HCT116 (cell line): ENCODE measurements at regions not wholly inside any gene's neighbourhood (a gene's known extent, or its start where the extent isn't known, plus 50 kb on each side); places are given as distances from the start of the nearest gene placed in this dataset.

Experiments used
- ATAC-seq: fragments of 200-7000 bp; cut with Tn5 transposase; 2 replicates; pipeline ENCODE4 v1.9.1; 2020; ENCODE audit warnings: mild to moderate bottlenecking, moderate library complexity
- BruUV-seq: library from RNA; stranded (reverse); fragments of 400-500 nt; replicated peaks from 2 replicates; lab custom pipeline; 2021; lab: Mats Ljungman, UMichigan
- CTCF ChIA-PET: fragments of 300-600 bp; sonication (Branson Sonifier 250); formaldehyde crosslinking; loops from one replicate; lab custom pipeline; 2021; ENCODE audit warnings: antibody characterized with exemption; lab: Charles Lee
- POLR2A ChIA-PET: fragments of 300-600, 350-600 bp; sonication (Branson Sonifier 250); formaldehyde crosslinking; loops from one replicate; lab custom pipeline; 2021; ENCODE audit warnings: antibody characterized with exemption; lab: Charles Lee
- RAD21 ChIA-PET, 2 experiments: fragments of 300-600 bp; sonication (Branson Sonifier 250); formaldehyde crosslinking; loops; one replicate each; lab custom pipeline; 2023; ENCODE audit warnings: low total read pairs in 2 of 2; ENCODE audit not compliant: uncharacterized antibody in 2 of 2, unreplicated experiment in 2 of 2, low non-redundant PET in 1 of 2; lab: Charles Lee
- DNase-seq: peaks from one replicate; pipeline ENCODE4 v3.0.0-alpha.2; 2010; ENCODE audit warnings: low read depth, low spot score
- H2AFZ ChIP-seq: fragments of 200-600 bp; shearing (Covaris generic), sonication (generic); 2 replicates; pipeline ENCODE4 v1.6.1; 2017; ENCODE audit warnings: low read depth, mixed run types, mixed read lengths, antibody characterized with exemption, low read length; ENCODE audit not compliant: poor library complexity, severe bottlenecking
- H3K27ac ChIP-seq: 2 replicates; pipeline ENCODE4 v1.5.1; 2012; ENCODE audit warnings: low read depth, low read length
- H3K27me3 ChIP-seq: fragments of 200-600 bp; sonication (generic); 2 replicates; pipeline ENCODE4 v1.6.1; 2016; ENCODE audit warnings: mixed run types, low read length, mixed read lengths; ENCODE audit not compliant: insufficient read depth
- H3K36me3 ChIP-seq, 2 experiments: fragments of 200-500 bp in 1 of 2; fragments of 200-600 bp in 1 of 2; sonication (Bioruptor generic) in 1 of 2; sonication (generic) in 1 of 2; 2 replicates each; pipeline versions ENCODE4 v1.5.1 to v1.6.1; 2014 to 2016; ENCODE audit warnings: low read length in 2 of 2, inconsistent platforms in 1 of 2, mixed read lengths in 1 of 2, mixed run types in 1 of 2; ENCODE audit not compliant: insufficient read depth in 2 of 2, control insufficient read depth in 1 of 2
- H3K4me1 ChIP-seq, 2 experiments: fragments of 200-600 bp in 1 of 2; sonication (generic) in 1 of 2; 2 replicates each; pipeline versions ENCODE4 v1.5.1 to v1.6.1; 2012 to 2017; ENCODE audit warnings: low read length in 2 of 2, inconsistent platforms in 1 of 2, mild to moderate bottlenecking in 1 of 2, mixed read lengths in 1 of 2, mixed run types in 1 of 2, moderate library complexity in 1 of 2; ENCODE audit not compliant: insufficient read depth in 2 of 2, control insufficient read depth in 1 of 2
- H3K4me2 ChIP-seq: fragments of 200-600 bp; sonication (generic); 2 replicates; pipeline ENCODE4 v1.6.1; 2017; ENCODE audit warnings: mixed run types, low read length, mixed read lengths
- H3K4me3 ChIP-seq, 2 experiments: fragments of 200-600 bp in 1 of 2; sonication (generic) in 1 of 2; replicated peaks in 1 of 2; 2 replicates each; pipeline ENCODE4 v1.5.1; 2011 to 2016; ENCODE audit warnings: low read length in 2 of 2, control low read depth in 1 of 2, low read depth in 1 of 2, mild to moderate bottlenecking in 1 of 2, mixed read lengths in 1 of 2, mixed run types in 1 of 2
- H3K79me2 ChIP-seq: fragments of 200-600 bp; sonication (generic); 2 replicates; pipeline ENCODE4 v1.6.1; 2017; ENCODE audit warnings: mild to moderate bottlenecking, mixed run types, low read length, moderate library complexity, mixed read lengths; ENCODE audit not compliant: insufficient read depth
- H3K9ac ChIP-seq: fragments of 200-600 bp; sonication (generic); 2 replicates; pipeline ENCODE4 v1.6.1; 2016; ENCODE audit warnings: low read length, mixed read lengths
- H3K9me2 ChIP-seq: fragments of 200-600 bp; sonication (generic), shearing (Covaris generic); 2 replicates; pipeline ENCODE4 v1.6.1; 2017; ENCODE audit warnings: mixed run types, mild to moderate bottlenecking, moderate library complexity; ENCODE audit not compliant: insufficient read depth
- H3K9me3 ChIP-seq, 2 experiments: fragments of 200-500 bp in 1 of 2; fragments of 200-600 bp in 1 of 2; sonication (Bioruptor generic) in 1 of 2; sonication (generic) in 1 of 2; 2 replicates each; pipeline ENCODE4 v1.6.1; 2014 to 2017; ENCODE audit warnings: low read length in 2 of 2, mixed read lengths in 2 of 2, inconsistent platforms in 1 of 2, low read depth in 1 of 2, mild to moderate bottlenecking in 1 of 2, mixed run types in 1 of 2, moderate library complexity in 1 of 2; ENCODE audit not compliant: control insufficient read depth in 1 of 2, insufficient read depth in 1 of 2
- H4K20me1 ChIP-seq: fragments of 200-600 bp; sonication (generic), shearing (Covaris generic); 2 replicates; pipeline ENCODE4 v1.6.1; 2017; ENCODE audit warnings: mixed run types, mild to moderate bottlenecking, moderate library complexity; ENCODE audit not compliant: insufficient read depth
- CBX3 ChIP-seq: IDR thresholded peaks from 2 replicates; pipeline ENCODE4 v1.6.1; 2012; ENCODE audit warnings: low read depth
- CEBPB ChIP-seq: IDR thresholded peaks from 2 replicates; pipeline ENCODE4 v1.6.1; 2012; ENCODE audit warnings: low read depth
- EGR1 ChIP-seq: IDR thresholded peaks from 2 replicates; pipeline ENCODE4 v1.6.1; 2012; ENCODE audit warnings: low read depth
- EZH2 ChIP-seq: fragments of 200-600 bp; sonication (generic); IDR thresholded peaks from 2 replicates; pipeline ENCODE4 v1.6.1; 2017; ENCODE audit warnings: antibody characterized with exemption, mixed run types
- EZH2phosphoT487 ChIP-seq: fragments of 200-600 bp; IDR thresholded peaks from 2 replicates; pipeline ENCODE4 v1.6.1; 2018; ENCODE audit warnings: antibody characterized with exemption, borderline replicate concordance
- FOSL1 ChIP-seq: IDR thresholded peaks from 2 replicates; pipeline ENCODE4 v1.6.1; 2012; ENCODE audit warnings: low read depth
- JUND ChIP-seq: IDR thresholded peaks from 2 replicates; pipeline ENCODE4 v1.6.1; 2012
- POLR2A ChIP-seq: IDR thresholded peaks from 2 replicates; pipeline ENCODE4 v1.7.0; 2011; ENCODE audit warnings: borderline replicate concordance; ENCODE audit not compliant: insufficient read depth, insufficient read length; ENCODE audit errors: extremely low read depth
- RAD21 ChIP-seq: IDR thresholded peaks from 2 replicates; pipeline ENCODE4 v1.6.1; 2012; ENCODE audit warnings: low read depth, mild to moderate bottlenecking
- SIN3A ChIP-seq: IDR thresholded peaks from 2 replicates; pipeline ENCODE4 v1.6.1; 2012; ENCODE audit warnings: low read depth
- SP1 ChIP-seq: IDR thresholded peaks from 2 replicates; pipeline ENCODE4 v1.6.1; 2012; ENCODE audit warnings: low read depth
- SRF ChIP-seq: IDR thresholded peaks from 2 replicates; pipeline ENCODE4 v1.6.1; 2012; ENCODE audit warnings: low read depth
- TCF7L2 ChIP-seq: IDR thresholded peaks from 2 replicates; pipeline ENCODE4 v1.7.0; 2011; ENCODE audit warnings: borderline replicate concordance, inconsistent platforms; ENCODE audit not compliant: insufficient read depth, insufficient read length; ENCODE audit errors: extremely low read depth
- ZFX ChIP-seq: fragments of 450-650 bp; IDR thresholded peaks from 2 replicates; pipeline ENCODE4 v1.6.1; 2017
- ZNF274 ChIP-seq: fragments of 200-500 bp; sonication (Bioruptor generic); IDR thresholded peaks from 2 replicates; pipeline ENCODE4 v1.6.1; 2014; ENCODE audit warnings: mild to moderate bottlenecking, low read depth, low read length, inconsistent platforms
- intact Hi-C: fragments of 100-400 bp; cut with micrococcal nuclease; formaldehyde crosslinking; loops from 2 replicates; pipeline ENCODE4 v1.10.0; 2022
- TF ChIP-seq, protein P1 (sequence below), 3 experiments: fragments of 200-600 bp in 1 of 3; sonication (generic) in 1 of 3; IDR thresholded peaks in 2 of 3; conservative IDR thresholded peaks in 1 of 3; 2 replicates each; pipeline ENCODE4 v1.5.1; 2012 to 2017; ENCODE audit warnings: low read depth in 2 of 3, low read length in 2 of 3, antibody characterized with exemption in 1 of 3, borderline replicate concordance in 1 of 3, control low read depth in 1 of 3, mild to moderate bottlenecking in 1 of 3, mixed read lengths in 1 of 3, mixed run types in 1 of 3, moderate library complexity in 1 of 3; ENCODE audit not compliant: insufficient read depth in 1 of 3
- TF ChIP-seq, protein P2 (sequence below): IDR thresholded peaks from 2 replicates; pipeline ENCODE4 v1.6.1; 2011; ENCODE audit warnings: mild to moderate bottlenecking, low read length, moderate library complexity; ENCODE audit not compliant: insufficient replicate concordance; ENCODE audit errors: extremely low read depth
- TF ChIP-seq, protein P3 (sequence below): IDR thresholded peaks from 2 replicates; pipeline ENCODE4 v1.6.1; 2012

DNA sequence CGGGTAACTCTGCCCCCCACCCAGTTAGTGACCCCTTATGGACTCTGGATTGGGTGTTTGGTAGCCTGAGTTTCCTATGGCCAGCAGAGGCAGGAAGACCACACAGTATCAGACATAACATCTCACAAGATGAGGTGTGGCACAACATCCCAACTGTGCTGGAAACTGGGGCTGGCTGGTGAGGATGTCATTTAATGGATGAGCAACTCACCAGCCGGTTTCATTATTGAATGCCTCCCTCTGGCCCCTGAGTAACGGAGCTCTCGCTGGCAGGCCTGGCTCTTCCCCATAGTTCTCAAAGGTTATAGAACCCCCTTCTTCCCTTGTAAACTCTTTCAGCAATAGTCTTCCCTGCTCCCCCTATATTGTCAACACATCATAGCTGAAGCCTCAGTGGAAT lies 195.0 kb downstream of the BCL11A start:
- H4K20me1 ChIP-seq, result no peaks in the 10 kb centered on the region
- no peak for DNase-seq
- H3K27me3 ChIP-seq, result peaks cover 7% of the 10 kb centered on the region
- no peak overlapping the region for H3K4me3 ChIP-seq
- H3K9me3 ChIP-seq, result no peaks in the 10 kb centered on the region
- H2AFZ ChIP-seq, result no peak overlapping the region
- TF ChIP-seq, protein P1, sequence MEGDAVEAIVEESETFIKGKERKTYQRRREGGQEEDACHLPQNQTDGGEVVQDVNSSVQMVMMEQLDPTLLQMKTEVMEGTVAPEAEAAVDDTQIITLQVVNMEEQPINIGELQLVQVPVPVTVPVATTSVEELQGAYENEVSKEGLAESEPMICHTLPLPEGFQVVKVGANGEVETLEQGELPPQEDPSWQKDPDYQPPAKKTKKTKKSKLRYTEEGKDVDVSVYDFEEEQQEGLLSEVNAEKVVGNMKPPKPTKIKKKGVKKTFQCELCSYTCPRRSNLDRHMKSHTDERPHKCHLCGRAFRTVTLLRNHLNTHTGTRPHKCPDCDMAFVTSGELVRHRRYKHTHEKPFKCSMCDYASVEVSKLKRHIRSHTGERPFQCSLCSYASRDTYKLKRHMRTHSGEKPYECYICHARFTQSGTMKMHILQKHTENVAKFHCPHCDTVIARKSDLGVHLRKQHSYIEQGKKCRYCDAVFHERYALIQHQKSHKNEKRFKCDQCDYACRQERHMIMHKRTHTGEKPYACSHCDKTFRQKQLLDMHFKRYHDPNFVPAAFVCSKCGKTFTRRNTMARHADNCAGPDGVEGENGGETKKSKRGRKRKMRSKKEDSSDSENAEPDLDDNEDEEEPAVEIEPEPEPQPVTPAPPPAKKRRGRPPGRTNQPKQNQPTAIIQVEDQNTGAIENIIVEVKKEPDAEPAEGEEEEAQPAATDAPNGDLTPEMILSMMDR (IDR thresholded peaks at IDR 0.05 in 2 of 3, conservative IDR thresholded peaks at IDR 0.05 in 1 of 3; ENCODE audit: borderline replicate concordance in 1 of 3, insufficient read depth in 1 of 3, low read depth in 2 of 3, low read length in 2 of 3), result no peak
- TF ChIP-seq SP1 (no peak), EZH2phosphoT487 (no peak), POLR2A (no peak), TCF7L2 (no peak), SIN3A (no peak), ZNF274 (no peak), RAD21 (no peak), SRF (no peak), JUND (no peak), EZH2 (no peak), EGR1 (no peak), FOSL1 (no peak), CBX3 (no peak), CEBPB (no peak), ZFX (no peak)
- TF ChIP-seq, protein P2, sequence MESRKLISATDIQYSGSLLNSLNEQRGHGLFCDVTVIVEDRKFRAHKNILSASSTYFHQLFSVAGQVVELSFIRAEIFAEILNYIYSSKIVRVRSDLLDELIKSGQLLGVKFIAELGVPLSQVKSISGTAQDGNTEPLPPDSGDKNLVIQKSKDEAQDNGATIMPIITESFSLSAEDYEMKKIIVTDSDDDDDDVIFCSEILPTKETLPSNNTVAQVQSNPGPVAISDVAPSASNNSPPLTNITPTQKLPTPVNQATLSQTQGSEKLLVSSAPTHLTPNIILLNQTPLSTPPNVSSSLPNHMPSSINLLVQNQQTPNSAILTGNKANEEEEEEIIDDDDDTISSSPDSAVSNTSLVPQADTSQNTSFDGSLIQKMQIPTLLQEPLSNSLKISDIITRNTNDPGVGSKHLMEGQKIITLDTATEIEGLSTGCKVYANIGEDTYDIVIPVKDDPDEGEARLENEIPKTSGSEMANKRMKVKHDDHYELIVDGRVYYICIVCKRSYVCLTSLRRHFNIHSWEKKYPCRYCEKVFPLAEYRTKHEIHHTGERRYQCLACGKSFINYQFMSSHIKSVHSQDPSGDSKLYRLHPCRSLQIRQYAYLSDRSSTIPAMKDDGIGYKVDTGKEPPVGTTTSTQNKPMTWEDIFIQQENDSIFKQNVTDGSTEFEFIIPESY, result no peak
- TF ChIP-seq, protein P3, sequence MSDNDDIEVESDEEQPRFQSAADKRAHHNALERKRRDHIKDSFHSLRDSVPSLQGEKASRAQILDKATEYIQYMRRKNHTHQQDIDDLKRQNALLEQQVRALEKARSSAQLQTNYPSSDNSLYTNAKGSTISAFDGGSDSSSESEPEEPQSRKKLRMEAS, result no peak
- BruUV-seq, result no TSS peak
- H3K9ac ChIP-seq, result no peak overlapping the region
- CTCF ChIA-PET, result no interaction called here
- H3K79me2 ChIP-seq, result no peaks in the 10 kb centered on the region
- H3K4me2 ChIP-seq, result no peak overlapping the region
- H3K9me2 ChIP-seq, result no peaks in the 10 kb centered on the region
- RAD21 ChIA-PET, result no interaction called here
- intact Hi-C loops, result no loop called here
- POLR2A ChIA-PET, result no interaction called here
- ATAC-seq, result no peak
- H3K4me1 ChIP-seq, result no peaks in the 10 kb centered on the region
- H3K36me3 ChIP-seq, result no peaks in the 10 kb centered on the region
- no peak overlapping the region for H3K27ac ChIP-seq
